SK-N-SH (cell line): ENCODE measurements at regions not wholly inside any gene's neighbourhood (a gene's known extent, or its start where the extent isn't known, plus 50 kb on each side); places are given as distances from the start of the nearest gene placed in this dataset.

Experiments used
- CTCF ChIA-PET: fragments of 300-600, 350-600 bp; formaldehyde crosslinking; extraction: SDS; loops from one replicate; lab custom pipeline; 2021; lab: Yijun Ruan, JAX
- POLR2A ChIA-PET: fragments of 350-600 bp; sonication (Branson Sonifier 250); formaldehyde crosslinking; extraction: SDS; loops from one replicate; lab custom pipeline; 2020; ENCODE audit warnings: antibody characterized with exemption, inconsistent platforms; lab: Yijun Ruan, JAX
- DNase-seq: peaks from one replicate; pipeline ENCODE4 v3.0.0; 2012
- H2AFZ ChIP-seq: fragments of 200-600 bp; sonication (generic); 2 replicates; pipeline ENCODE4 v1.8.1; 2016; ENCODE audit warnings: antibody characterized with exemption, mild to moderate bottlenecking, low read depth
- H3F3A ChIP-seq: fragments of 200-600 bp; sonication (generic); replicated peaks from 2 replicates; pipeline ENCODE3; 2016; ENCODE audit warnings: antibody characterized with exemption, mild to moderate bottlenecking; ENCODE audit not compliant: insufficient read depth
- H3K27ac ChIP-seq, 2 experiments: fragments of 200-500 bp in 1 of 2; fragments of 200-600 bp in 1 of 2; sonication (Bioruptor generic) in 1 of 2; sonication (generic), shearing (Covaris generic) in 1 of 2; 2 replicates each; pipeline versions ENCODE4 v1.5.1 to v1.6.1; 2014 to 2016; ENCODE audit warnings: low read depth in 2 of 2, inconsistent platforms in 1 of 2, low read length in 1 of 2, mild to moderate bottlenecking in 1 of 2, mixed read lengths in 1 of 2
- H3K27me3 ChIP-seq: fragments of 200-600 bp; sonication (generic), shearing (Covaris generic); 2 replicates; pipeline ENCODE4 v1.6.1; 2016; ENCODE audit warnings: mixed run types; ENCODE audit not compliant: insufficient read depth
- H3K36me3 ChIP-seq, 2 experiments: fragments of 200-500 bp in 1 of 2; fragments of 200-600 bp in 1 of 2; sonication (Bioruptor generic) in 1 of 2; sonication (generic) in 1 of 2; replicated peaks in 1 of 2; 2 replicates each; pipeline versions ENCODE3 to v1.5.1; 2014 to 2016; ENCODE audit warnings: low read length in 1 of 2, mild to moderate bottlenecking in 1 of 2; ENCODE audit not compliant: insufficient read depth in 2 of 2, control insufficient read depth in 1 of 2
- H3K4me1 ChIP-seq, 2 experiments: fragments of 200-500 bp in 1 of 2; fragments of 200-600 bp in 1 of 2; sonication (Bioruptor generic) in 1 of 2; sonication (generic), shearing (Covaris generic) in 1 of 2; 2 replicates each; pipeline versions ENCODE4 v1.5.1 to v1.6.1; 2014 to 2016; ENCODE audit warnings: low read depth in 1 of 2, low read length in 1 of 2, mixed run types in 1 of 2; ENCODE audit not compliant: insufficient read depth in 2 of 2, control insufficient read depth in 1 of 2
- H3K4me2 ChIP-seq: fragments of 200-600 bp; sonication (generic), shearing (Covaris generic); 2 replicates; pipeline ENCODE4 v1.6.1; 2017; ENCODE audit warnings: mixed run types
- H3K4me3 ChIP-seq, 2 experiments: fragments of 200-500 bp in 1 of 2; fragments of 200-600 bp in 1 of 2; sonication (Bioruptor generic) in 1 of 2; sonication (generic), shearing (Covaris generic) in 1 of 2; 2 replicates each; pipeline versions ENCODE4 v1.5.1 to v1.8.1; 2014 to 2016; ENCODE audit warnings: low read depth in 2 of 2, inconsistent platforms in 1 of 2, low read length in 1 of 2, mild to moderate bottlenecking in 1 of 2, mixed read lengths in 1 of 2, moderate library complexity in 1 of 2
- H3K79me2 ChIP-seq: fragments of 200-600 bp; sonication (generic); 2 replicates; pipeline ENCODE4 v1.8.1; 2017; ENCODE audit warnings: mild to moderate bottlenecking; ENCODE audit not compliant: insufficient read depth
- H3K9ac ChIP-seq: fragments of 200-600 bp; sonication (generic); 2 replicates; pipeline ENCODE4 v1.6.1; 2017; ENCODE audit warnings: mixed run types
- H3K9me2 ChIP-seq: fragments of 200-600 bp; sonication (generic); 2 replicates; pipeline ENCODE4 v1.6.1; 2017; ENCODE audit warnings: mixed run types
- H3K9me3 ChIP-seq: fragments of 200-600 bp; sonication (generic); 2 replicates; pipeline ENCODE4 v1.6.1; 2017; ENCODE audit warnings: mixed run types, mild to moderate bottlenecking, moderate library complexity
- H4K20me1 ChIP-seq: fragments of 200-600 bp; sonication (generic); 2 replicates; pipeline ENCODE4 v1.6.1; 2017; ENCODE audit warnings: mild to moderate bottlenecking, mixed run types; ENCODE audit not compliant: insufficient read depth
- FOXJ3 ChIP-seq: sonication (generic); formaldehyde crosslinking; IDR thresholded peaks from 2 replicates; pipeline ENCODE4 v1.5.1; 2020; ENCODE audit warnings: mild to moderate bottlenecking, missing genetic modification reagents
- FOXM1 ChIP-seq: IDR thresholded peaks from 2 replicates; pipeline ENCODE4 v1.4.0; 2012; ENCODE audit warnings: low read depth, mild to moderate bottlenecking
- GABPA ChIP-seq: IDR thresholded peaks from 2 replicates; pipeline ENCODE4 v1.4.0; 2012; ENCODE audit warnings: low read depth, mild to moderate bottlenecking
- GATA2 ChIP-seq: sonication (generic); formaldehyde crosslinking; IDR thresholded peaks from 2 replicates; pipeline ENCODE4 v1.5.0; 2020; ENCODE audit warnings: mild to moderate bottlenecking, missing genetic modification reagents
- NFIC ChIP-seq: IDR thresholded peaks from 2 replicates; pipeline ENCODE4 v1.4.0; 2012; ENCODE audit warnings: borderline replicate concordance
- NRF1 ChIP-seq: IDR thresholded peaks from 2 replicates; pipeline ENCODE4 v1.6.1; 2012; ENCODE audit warnings: low read depth, mild to moderate bottlenecking, low read length
- POLR2AphosphoS5 ChIP-seq: IDR thresholded peaks from 2 replicates; pipeline ENCODE4 v1.6.1; 2012; ENCODE audit warnings: low read depth, low read length
- RAD21 ChIP-seq: IDR thresholded peaks from 2 replicates; pipeline ENCODE4 v1.6.1; 2012; ENCODE audit warnings: mild to moderate bottlenecking, low read length
- RCOR1 ChIP-seq: fragments of 150-350 bp; IDR thresholded peaks from 2 replicates; pipeline ENCODE4 v1.6.1; 2017; ENCODE audit warnings: antibody characterized with exemption, low read length
- RXRA ChIP-seq: IDR thresholded peaks from 2 replicates; pipeline ENCODE4 v1.4.0; 2012; ENCODE audit warnings: low read depth, mild to moderate bottlenecking, borderline replicate concordance
- YY1 ChIP-seq: IDR thresholded peaks from 2 replicates; pipeline ENCODE4 v1.4.0; 2012; ENCODE audit warnings: low read depth, mild to moderate bottlenecking
- WGBS: methylation state at CpG from one replicate; pipeline ENCODE4 v1.1.6; 2017; ENCODE audit warnings: low lambda C conversion rate; 5-methylcytosine and 5-hydroxymethylcytosine counted together
- TF ChIP-seq, protein P1 (sequence below): IDR thresholded peaks from 2 replicates; pipeline ENCODE4 v1.4.0; 2012; ENCODE audit warnings: low read depth
- TF ChIP-seq, protein P2 (sequence below): fragments of 200-600 bp; sonication (generic); IDR thresholded peaks from 2 replicates; pipeline ENCODE4 v1.6.1; 2017; ENCODE audit warnings: antibody characterized with exemption, mild to moderate bottlenecking, moderate library complexity
- TF ChIP-seq, protein P3 (sequence below): IDR thresholded peaks from 2 replicates; pipeline ENCODE4 v1.4.0; 2012; ENCODE audit warnings: low read depth, borderline replicate concordance
- TF ChIP-seq, protein P4 (sequence below): fragments of 150-350 bp; IDR thresholded peaks from 2 replicates; pipeline ENCODE4 v1.6.1; 2016; ENCODE audit warnings: mild to moderate bottlenecking, low read depth, low read length
- TF ChIP-seq, protein P5 (sequence below): IDR thresholded peaks from 2 replicates; pipeline ENCODE4 v1.4.0; 2012; ENCODE audit warnings: low read depth, borderline replicate concordance

DNA sequence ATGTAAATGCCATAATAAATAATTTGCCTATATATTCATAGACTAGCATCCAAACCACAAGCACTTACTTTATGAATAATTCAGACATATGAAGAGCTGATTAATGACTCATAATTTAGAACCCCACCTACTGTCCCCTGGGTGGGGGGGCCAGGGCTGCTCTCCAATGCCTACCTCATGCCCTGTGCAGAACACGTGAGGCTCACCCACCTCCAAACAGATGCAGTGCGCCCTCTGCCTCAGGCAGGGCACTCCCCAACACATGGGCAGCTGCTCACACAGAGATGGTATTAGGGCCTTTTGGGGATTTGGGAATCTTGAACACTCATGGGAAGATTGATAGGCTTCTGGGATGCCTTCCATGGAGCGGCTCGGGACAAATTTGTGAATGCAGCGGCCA, 75.1 kb upstream of the INSIG1 start:
- Histone ChIP-seq H3K79me2 (no peaks in the 10 kb centered on the region), H4K20me1 (no peaks in the 10 kb centered on the region), H2AFZ (no peak overlapping the region), H3K9ac (no peak overlapping the region), H3K4me1 (peaks cover 0 to 13% of the 10 kb centered on the region in 2 experiments; a peak in 1 of 4 replicates), H3K4me2 (no peak overlapping the region), H3K27ac (no peak overlapping the region), H3K9me3 (no peaks in the 10 kb centered on the region), H3K4me3 (no peak overlapping the region), H3K27me3 (no peaks in the 10 kb centered on the region), H3K36me3 (no peaks in the 10 kb centered on the region), H3K9me2 (no peaks in the 10 kb centered on the region), H3F3A (no peaks in the 10 kb centered on the region)
- ChIA-PET POLR2A (no interaction called here), CTCF (interaction anchor here (0.8 to 2.6 kb wide), 3 partner anchors 14 to 122 kb away, joined by 3 to 11 read pairs (median 4); no protein-coding TSS in a partner anchor)
- 84% methylated on average over 5 of the region's 5 CpGs for WGBS
- no peak for DNase-seq
- TF ChIP-seq POLR2AphosphoS5 = no peak
- TF ChIP-seq, protein P1, sequence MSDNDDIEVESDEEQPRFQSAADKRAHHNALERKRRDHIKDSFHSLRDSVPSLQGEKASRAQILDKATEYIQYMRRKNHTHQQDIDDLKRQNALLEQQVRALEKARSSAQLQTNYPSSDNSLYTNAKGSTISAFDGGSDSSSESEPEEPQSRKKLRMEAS = no peak
- no peak for TF ChIP-seq NRF1
- no peak for TF ChIP-seq NFIC

DNA sequence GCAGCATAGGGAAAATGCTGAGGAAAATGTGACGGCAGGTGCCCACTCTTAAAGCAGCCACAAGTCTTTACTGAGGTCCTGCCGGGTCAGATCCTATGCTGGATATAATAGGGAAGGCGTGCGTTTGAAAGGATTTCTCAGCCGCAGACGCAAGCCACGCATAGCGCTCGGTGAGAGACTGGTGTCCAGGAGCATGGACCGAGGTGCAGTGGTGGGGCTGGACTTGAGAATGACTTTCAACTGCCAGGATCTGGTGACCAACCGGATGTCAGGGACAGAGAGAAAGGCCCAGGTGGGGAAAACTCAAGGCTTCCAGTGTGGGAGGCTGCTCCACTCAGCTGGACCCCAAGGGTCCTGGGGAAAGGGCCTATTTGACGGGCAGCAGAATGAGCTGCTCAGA, 74.7 kb upstream of the INSIG1 start:
- Histone ChIP-seq H3K4me1 (peaks cover 0 to 18% of the 10 kb centered on the region in 2 experiments; a peak in 1 of 4 replicates), H3K4me3 (no peak overlapping the region), H4K20me1 (no peaks in the 10 kb centered on the region), H3K4me2 (no peak overlapping the region), H3K9me2 (no peaks in the 10 kb centered on the region), H3F3A (no peaks in the 10 kb centered on the region), H3K27ac (no peak overlapping the region), H3K27me3 (no peaks in the 10 kb centered on the region), H3K36me3 (no peaks in the 10 kb centered on the region), H3K79me2 (no peaks in the 10 kb centered on the region), H3K9ac (no peak overlapping the region), H3K9me3 (no peaks in the 10 kb centered on the region), H2AFZ (no peak overlapping the region)
- no peak for DNase-seq
- CTCF ChIA-PET = interaction anchor here (0.8 to 2.6 kb wide), 2 partner anchors 32 to 122 kb away, joined by 3 to 11 read pairs; no protein-coding TSS in a partner anchor
- TF ChIP-seq, protein P2, sequence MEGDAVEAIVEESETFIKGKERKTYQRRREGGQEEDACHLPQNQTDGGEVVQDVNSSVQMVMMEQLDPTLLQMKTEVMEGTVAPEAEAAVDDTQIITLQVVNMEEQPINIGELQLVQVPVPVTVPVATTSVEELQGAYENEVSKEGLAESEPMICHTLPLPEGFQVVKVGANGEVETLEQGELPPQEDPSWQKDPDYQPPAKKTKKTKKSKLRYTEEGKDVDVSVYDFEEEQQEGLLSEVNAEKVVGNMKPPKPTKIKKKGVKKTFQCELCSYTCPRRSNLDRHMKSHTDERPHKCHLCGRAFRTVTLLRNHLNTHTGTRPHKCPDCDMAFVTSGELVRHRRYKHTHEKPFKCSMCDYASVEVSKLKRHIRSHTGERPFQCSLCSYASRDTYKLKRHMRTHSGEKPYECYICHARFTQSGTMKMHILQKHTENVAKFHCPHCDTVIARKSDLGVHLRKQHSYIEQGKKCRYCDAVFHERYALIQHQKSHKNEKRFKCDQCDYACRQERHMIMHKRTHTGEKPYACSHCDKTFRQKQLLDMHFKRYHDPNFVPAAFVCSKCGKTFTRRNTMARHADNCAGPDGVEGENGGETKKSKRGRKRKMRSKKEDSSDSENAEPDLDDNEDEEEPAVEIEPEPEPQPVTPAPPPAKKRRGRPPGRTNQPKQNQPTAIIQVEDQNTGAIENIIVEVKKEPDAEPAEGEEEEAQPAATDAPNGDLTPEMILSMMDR = no peak
- no peak for TF ChIP-seq NFIC
- TF ChIP-seq FOXM1 = no peak
- TF ChIP-seq YY1 = no peak
- no peak for TF ChIP-seq GATA2 (CRISPR knock-in tag)
- TF ChIP-seq, protein P1 = no peak
- TF ChIP-seq, protein P3, sequence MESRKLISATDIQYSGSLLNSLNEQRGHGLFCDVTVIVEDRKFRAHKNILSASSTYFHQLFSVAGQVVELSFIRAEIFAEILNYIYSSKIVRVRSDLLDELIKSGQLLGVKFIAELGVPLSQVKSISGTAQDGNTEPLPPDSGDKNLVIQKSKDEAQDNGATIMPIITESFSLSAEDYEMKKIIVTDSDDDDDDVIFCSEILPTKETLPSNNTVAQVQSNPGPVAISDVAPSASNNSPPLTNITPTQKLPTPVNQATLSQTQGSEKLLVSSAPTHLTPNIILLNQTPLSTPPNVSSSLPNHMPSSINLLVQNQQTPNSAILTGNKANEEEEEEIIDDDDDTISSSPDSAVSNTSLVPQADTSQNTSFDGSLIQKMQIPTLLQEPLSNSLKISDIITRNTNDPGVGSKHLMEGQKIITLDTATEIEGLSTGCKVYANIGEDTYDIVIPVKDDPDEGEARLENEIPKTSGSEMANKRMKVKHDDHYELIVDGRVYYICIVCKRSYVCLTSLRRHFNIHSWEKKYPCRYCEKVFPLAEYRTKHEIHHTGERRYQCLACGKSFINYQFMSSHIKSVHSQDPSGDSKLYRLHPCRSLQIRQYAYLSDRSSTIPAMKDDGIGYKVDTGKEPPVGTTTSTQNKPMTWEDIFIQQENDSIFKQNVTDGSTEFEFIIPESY = no peak
- no peak for TF ChIP-seq RAD21
- TF ChIP-seq, protein P4, sequence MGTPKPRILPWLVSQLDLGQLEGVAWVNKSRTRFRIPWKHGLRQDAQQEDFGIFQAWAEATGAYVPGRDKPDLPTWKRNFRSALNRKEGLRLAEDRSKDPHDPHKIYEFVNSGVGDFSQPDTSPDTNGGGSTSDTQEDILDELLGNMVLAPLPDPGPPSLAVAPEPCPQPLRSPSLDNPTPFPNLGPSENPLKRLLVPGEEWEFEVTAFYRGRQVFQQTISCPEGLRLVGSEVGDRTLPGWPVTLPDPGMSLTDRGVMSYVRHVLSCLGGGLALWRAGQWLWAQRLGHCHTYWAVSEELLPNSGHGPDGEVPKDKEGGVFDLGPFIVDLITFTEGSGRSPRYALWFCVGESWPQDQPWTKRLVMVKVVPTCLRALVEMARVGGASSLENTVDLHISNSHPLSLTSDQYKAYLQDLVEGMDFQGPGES = no peak
- no peak for TF ChIP-seq FOXJ3 (CRISPR knock-in tag)
- TF ChIP-seq RXRA = no peak
- no peak for TF ChIP-seq GABPA
- TF ChIP-seq, protein P5, sequence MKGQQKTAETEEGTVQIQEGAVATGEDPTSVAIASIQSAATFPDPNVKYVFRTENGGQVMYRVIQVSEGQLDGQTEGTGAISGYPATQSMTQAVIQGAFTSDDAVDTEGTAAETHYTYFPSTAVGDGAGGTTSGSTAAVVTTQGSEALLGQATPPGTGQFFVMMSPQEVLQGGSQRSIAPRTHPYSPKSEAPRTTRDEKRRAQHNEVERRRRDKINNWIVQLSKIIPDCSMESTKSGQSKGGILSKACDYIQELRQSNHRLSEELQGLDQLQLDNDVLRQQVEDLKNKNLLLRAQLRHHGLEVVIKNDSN = no peak
- no peak for TF ChIP-seq RCOR1
- 85% methylated on average over 12 of the region's 12 CpGs for WGBS
- POLR2A ChIA-PET = no interaction called here
